ENCODE measurements at regions not wholly inside any gene's neighbourhood (a gene's known extent, or its start where the extent isn't known, plus 50 kb on each side); places are given as distances from the start of the nearest gene placed in this dataset.

- TF ChIP-seq POLR2AphosphoS5 (IDR thresholded peaks at IDR 0.05; ENCODE audit: low read depth): no peak
- TF ChIP-seq, protein P1, sequence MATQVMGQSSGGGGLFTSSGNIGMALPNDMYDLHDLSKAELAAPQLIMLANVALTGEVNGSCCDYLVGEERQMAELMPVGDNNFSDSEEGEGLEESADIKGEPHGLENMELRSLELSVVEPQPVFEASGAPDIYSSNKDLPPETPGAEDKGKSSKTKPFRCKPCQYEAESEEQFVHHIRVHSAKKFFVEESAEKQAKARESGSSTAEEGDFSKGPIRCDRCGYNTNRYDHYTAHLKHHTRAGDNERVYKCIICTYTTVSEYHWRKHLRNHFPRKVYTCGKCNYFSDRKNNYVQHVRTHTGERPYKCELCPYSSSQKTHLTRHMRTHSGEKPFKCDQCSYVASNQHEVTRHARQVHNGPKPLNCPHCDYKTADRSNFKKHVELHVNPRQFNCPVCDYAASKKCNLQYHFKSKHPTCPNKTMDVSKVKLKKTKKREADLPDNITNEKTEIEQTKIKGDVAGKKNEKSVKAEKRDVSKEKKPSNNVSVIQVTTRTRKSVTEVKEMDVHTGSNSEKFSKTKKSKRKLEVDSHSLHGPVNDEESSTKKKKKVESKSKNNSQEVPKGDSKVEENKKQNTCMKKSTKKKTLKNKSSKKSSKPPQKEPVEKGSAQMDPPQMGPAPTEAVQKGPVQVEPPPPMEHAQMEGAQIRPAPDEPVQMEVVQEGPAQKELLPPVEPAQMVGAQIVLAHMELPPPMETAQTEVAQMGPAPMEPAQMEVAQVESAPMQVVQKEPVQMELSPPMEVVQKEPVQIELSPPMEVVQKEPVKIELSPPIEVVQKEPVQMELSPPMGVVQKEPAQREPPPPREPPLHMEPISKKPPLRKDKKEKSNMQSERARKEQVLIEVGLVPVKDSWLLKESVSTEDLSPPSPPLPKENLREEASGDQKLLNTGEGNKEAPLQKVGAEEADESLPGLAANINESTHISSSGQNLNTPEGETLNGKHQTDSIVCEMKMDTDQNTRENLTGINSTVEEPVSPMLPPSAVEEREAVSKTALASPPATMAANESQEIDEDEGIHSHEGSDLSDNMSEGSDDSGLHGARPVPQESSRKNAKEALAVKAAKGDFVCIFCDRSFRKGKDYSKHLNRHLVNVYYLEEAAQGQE (IDR thresholded peaks at IDR 0.05; ENCODE audit: unreplicated experiment): no peak
- TF ChIP-seq EZH2 (IDR thresholded peaks at IDR 0.05; ENCODE audit: low read depth, unreplicated experiment): no peak
- TF ChIP-seq STAT1 (IDR thresholded peaks at IDR 0.05; ENCODE audit: unreplicated experiment): no peak
Measured at GRCh38 chr4:60926624-60927023, 273.5 kb upstream of the ADGRL3 start (continued).

DNA sequence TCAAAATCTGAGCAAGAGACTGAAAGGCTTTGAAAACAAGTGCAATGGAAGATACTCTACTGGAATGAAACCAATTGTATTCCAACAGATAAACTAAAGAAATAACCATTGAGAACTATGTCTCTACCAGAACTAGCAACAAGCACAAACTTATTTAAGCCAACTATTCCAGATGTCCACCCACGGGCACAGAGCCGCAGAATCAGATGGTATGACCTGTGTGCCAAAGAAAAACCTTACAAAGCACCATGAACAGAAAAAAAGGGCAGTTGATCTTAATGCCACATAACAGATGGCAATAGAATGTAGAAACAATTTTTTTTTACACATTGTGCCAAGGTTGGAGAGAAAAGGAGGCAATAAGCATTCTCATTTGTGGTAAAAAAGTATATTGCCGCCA lies 269.3 kb upstream of the ADGRL3 start:
- no peaks in the 10 kb centered on the region for H3K36me3 ChIP-seq (ENCODE audit: insufficient read depth)
- H3K27me3 ChIP-seq (ENCODE audit: insufficient read depth): no peaks in the 10 kb centered on the region
- no peaks in the 10 kb centered on the region for H3K4me1 ChIP-seq (ENCODE audit: insufficient read depth)
- no peak overlapping the region for H3K4me2 ChIP-seq
- H3K79me2 ChIP-seq (replicated peaks; ENCODE audit: insufficient read depth): no peaks in the 10 kb centered on the region
- Mint-ChIP-seq H3K9me3 (no peaks in the 10 kb centered on the region), H3K27ac (no peak overlapping the region), H3K27me3 (ENCODE audit: insufficient read depth, low read depth, poor library complexity) (peaks cover under 1% of the 10 kb centered on the region), H3K4me1 (peaks cover 12% of the 10 kb centered on the region; the same call in 2 of the 3 replicates), H3K4me3 (no peak overlapping the region), H3K36me3 (ENCODE audit: low read depth) (no peaks in the 10 kb centered on the region)
- no peak overlapping the region for H3K4me3 ChIP-seq
- H2AFZ ChIP-seq: no peak overlapping the region
- no peaks in the 10 kb centered on the region for H3F3A ChIP-seq (replicated peaks; ENCODE audit: low read depth)
- H4K20me1 ChIP-seq (replicated peaks; ENCODE audit: insufficient read depth): no peaks in the 10 kb centered on the region
- DNase-seq (ENCODE audit: low spot score) (no peak), ATAC-seq (no peak)
- H3K9me2 ChIP-seq (ENCODE audit: insufficient read depth): no peaks in the 10 kb centered on the region
- no peak overlapping the region for H3K27ac ChIP-seq (ENCODE audit: low read depth)
- TF ChIP-seq ZNF331 (CRISPR knock-in tag; IDR thresholded peaks at IDR 0.05; ENCODE audit: low read depth) (no peak), POLR2AphosphoS5 (IDR thresholded peaks at IDR 0.05; ENCODE audit: low read depth) (no peak), NANOG (IDR thresholded peaks at IDR 0.05; ENCODE audit: borderline replicate concordance) (no peak), ZNF114 (CRISPR knock-in tag; IDR thresholded peaks at IDR 0.05) (no peak), JUNB (IDR thresholded peaks at IDR 0.05; ENCODE audit: unreplicated experiment) (no peak), EZH2phosphoT487 (IDR thresholded peaks at IDR 0.05; ENCODE audit: unreplicated experiment) (no peak), CREB1 (CRISPR knock-in tag; IDR thresholded peaks at IDR 0.05; ENCODE audit: low read depth) (no peak), ETS1 (IDR thresholded peaks at IDR 0.05) (no peak)
- TF ChIP-seq, protein P2, sequence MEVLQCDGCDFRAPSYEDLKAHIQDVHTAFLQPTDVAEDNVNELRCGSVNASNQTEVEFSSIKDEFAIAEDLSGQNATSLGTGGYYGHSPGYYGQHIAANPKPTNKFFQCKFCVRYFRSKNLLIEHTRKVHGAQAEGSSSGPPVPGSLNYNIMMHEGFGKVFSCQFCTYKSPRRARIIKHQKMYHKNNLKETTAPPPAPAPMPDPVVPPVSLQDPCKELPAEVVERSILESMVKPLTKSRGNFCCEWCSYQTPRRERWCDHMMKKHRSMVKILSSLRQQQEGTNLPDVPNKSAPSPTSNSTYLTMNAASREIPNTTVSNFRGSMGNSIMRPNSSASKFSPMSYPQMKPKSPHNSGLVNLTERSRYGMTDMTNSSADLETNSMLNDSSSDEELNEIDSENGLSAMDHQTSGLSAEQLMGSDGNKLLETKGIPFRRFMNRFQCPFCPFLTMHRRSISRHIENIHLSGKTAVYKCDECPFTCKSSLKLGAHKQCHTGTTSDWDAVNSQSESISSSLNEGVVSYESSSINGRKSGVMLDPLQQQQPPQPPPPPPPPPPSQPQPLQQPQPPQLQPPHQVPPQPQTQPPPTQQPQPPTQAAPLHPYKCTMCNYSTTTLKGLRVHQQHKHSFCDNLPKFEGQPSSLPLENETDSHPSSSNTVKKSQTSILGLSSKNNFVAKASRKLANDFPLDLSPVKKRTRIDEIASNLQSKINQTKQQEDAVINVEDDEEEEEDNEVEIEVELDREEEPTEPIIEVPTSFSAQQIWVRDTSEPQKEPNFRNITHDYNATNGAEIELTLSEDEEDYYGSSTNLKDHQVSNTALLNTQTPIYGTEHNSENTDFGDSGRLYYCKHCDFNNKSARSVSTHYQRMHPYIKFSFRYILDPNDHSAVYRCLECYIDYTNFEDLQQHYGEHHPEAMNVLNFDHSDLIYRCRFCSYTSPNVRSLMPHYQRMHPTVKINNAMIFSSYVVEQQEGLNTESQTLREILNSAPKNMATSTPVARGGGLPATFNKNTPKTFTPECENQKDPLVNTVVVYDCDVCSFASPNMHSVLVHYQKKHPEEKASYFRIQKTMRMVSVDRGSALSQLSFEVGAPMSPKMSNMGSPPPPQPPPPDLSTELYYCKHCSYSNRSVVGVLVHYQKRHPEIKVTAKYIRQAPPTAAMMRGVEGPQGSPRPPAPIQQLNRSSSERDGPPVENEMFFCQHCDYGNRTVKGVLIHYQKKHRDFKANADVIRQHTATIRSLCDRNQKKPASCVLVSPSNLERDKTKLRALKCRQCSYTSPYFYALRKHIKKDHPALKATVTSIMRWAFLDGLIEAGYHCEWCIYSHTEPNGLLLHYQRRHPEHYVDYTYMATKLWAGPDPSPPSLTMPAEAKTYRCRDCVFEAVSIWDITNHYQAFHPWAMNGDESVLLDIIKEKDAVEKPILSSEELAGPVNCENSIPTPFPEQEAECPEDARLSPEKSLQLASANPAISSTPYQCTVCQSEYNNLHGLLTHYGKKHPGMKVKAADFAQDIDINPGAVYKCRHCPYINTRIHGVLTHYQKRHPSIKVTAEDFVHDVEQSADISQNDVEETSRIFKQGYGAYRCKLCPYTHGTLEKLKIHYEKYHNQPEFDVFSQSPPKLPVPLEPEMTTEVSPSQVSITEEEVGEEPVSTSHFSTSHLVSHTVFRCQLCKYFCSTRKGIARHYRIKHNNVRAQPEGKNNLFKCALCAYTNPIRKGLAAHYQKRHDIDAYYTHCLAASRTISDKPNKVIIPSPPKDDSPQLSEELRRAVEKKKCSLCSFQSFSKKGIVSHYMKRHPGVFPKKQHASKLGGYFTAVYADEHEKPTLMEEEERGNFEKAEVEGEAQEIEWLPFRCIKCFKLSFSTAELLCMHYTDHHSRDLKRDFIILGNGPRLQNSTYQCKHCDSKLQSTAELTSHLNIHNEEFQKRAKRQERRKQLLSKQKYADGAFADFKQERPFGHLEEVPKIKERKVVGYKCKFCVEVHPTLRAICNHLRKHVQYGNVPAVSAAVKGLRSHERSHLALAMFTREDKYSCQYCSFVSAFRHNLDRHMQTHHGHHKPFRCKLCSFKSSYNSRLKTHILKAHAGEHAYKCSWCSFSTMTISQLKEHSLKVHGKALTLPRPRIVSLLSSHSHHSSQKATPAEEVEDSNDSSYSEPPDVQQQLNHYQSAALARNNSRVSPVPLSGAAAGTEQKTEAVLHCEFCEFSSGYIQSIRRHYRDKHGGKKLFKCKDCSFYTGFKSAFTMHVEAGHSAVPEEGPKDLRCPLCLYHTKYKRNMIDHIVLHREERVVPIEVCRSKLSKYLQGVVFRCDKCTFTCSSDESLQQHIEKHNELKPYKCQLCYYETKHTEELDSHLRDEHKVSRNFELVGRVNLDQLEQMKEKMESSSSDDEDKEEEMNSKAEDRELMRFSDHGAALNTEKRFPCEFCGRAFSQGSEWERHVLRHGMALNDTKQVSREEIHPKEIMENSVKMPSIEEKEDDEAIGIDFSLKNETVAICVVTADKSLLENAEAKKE (CRISPR knock-in tag; IDR thresholded peaks at IDR 0.05): no peak
- TF ChIP-seq, protein P1 (IDR thresholded peaks at IDR 0.05; ENCODE audit: unreplicated experiment): no peak
